Lower leg skin (tissue), 4 donors: ENCODE measurements at regions not wholly inside any gene's neighbourhood (a gene's known extent, or its start where the extent isn't known, plus 50 kb on each side); places are given as distances from the start of the nearest gene placed in this dataset.

ENCODE experiments used
- DNase-seq, 2 donors: peaks; one replicate each; pipeline ENCODE4 v3.0.0-alpha.2; 2019; ENCODE audit warnings: low spot score in 2 of 2
- H3K4me3 ChIP-seq: fragments of 200-600 bp; sonication (generic); 2 replicates; pipeline ENCODE4 v1.5.1; 2017; ENCODE audit warnings: mild to moderate bottlenecking, low read depth; ENCODE audit not compliant: poor library complexity, severe bottlenecking
- POLR2A ChIP-seq, 2 donors: fragments of 450-650 bp; IDR thresholded peaks; one replicate each; pipeline ENCODE4 v1.6.1; 2016 to 2017; ENCODE audit warnings: antibody characterized with exemption in 2 of 2, mild to moderate bottlenecking in 1 of 2, moderate library complexity in 1 of 2
- WGBS, 2 donors: methylation state at CpG; one replicate each; pipeline ENCODE4 v1.1.5; 2018; 5-methylcytosine and 5-hydroxymethylcytosine counted together
- intact Hi-C: fragments of 100-400 bp; cut with DNase I; formaldehyde crosslinking; loops from one replicate; pipeline ENCODE4 v1.15.0; 2023; ENCODE audit warnings: low total_unique reads
- TF ChIP-seq, protein P1 (sequence below), 3 donors: fragments of 450-650 bp; IDR thresholded peaks; one replicate each; pipeline ENCODE4 v1.5.1; 2016; ENCODE audit warnings: antibody characterized with exemption in 3 of 3, mild to moderate bottlenecking in 3 of 3, moderate library complexity in 2 of 3

DNA sequence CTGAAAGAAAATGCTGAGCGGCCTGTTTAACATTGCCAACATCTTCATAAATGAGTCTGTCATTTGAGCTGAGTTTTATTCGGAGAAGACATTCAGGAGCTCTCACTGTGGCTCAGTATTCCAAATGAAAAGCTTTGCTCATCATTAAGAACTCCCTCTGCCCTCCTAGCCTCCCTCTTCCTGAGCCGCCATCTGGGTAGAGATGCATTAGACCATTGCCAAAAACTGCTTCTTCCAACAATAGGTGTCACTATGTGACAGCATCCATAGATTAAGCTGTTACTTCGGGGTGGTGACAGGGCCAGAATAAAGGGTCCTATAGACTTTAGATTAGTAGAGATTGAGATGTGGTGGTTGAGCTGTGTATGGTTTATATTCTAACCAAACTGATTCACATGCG lies 501.4 kb upstream of the NR2F2 start:
- 85 to 88% methylated on average over 5 of the region's 5 CpGs for WGBS, 2 donors
- intact Hi-C loops = no loop called here

DNA sequence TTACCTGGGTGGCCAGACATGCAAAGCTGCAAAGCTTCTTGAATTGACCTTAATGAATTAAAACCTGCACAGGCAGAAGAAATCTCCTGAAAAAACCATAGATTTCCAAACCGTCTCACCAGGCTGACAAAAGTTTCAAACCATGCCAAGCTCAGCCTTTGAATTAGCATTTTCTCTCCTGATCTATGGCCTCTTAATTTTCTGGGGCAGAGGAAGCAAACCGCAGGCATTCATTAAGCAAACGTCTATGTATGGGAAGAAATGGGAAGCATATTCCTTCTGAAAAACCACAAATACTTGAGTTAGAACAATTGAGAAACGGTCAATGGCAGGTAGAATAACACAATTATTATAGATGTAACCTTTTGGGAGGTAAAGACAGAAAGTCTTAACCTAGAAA lies 500.2 kb upstream of the NR2F2 start:
- intact Hi-C loops = no loop called here
- TF ChIP-seq, protein P1, sequence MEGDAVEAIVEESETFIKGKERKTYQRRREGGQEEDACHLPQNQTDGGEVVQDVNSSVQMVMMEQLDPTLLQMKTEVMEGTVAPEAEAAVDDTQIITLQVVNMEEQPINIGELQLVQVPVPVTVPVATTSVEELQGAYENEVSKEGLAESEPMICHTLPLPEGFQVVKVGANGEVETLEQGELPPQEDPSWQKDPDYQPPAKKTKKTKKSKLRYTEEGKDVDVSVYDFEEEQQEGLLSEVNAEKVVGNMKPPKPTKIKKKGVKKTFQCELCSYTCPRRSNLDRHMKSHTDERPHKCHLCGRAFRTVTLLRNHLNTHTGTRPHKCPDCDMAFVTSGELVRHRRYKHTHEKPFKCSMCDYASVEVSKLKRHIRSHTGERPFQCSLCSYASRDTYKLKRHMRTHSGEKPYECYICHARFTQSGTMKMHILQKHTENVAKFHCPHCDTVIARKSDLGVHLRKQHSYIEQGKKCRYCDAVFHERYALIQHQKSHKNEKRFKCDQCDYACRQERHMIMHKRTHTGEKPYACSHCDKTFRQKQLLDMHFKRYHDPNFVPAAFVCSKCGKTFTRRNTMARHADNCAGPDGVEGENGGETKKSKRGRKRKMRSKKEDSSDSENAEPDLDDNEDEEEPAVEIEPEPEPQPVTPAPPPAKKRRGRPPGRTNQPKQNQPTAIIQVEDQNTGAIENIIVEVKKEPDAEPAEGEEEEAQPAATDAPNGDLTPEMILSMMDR (IDR thresholded peaks at IDR 0.05) = no peak
- TF ChIP-seq POLR2A (IDR thresholded peaks at IDR 0.05) = no peak
- no peak for DNase-seq
- 76 to 77% methylated on average over 4 of the region's 4 CpGs for WGBS, 2 donors
- H3K4me3 ChIP-seq = no peak overlapping the region

More for the DNA sequence above, 501.4 kb upstream of the NR2F2 start:
- DNase-seq = no peak
- H3K4me3 ChIP-seq = no peak overlapping the region
- TF ChIP-seq, protein P1 (IDR thresholded peaks at IDR 0.05) = no peak
- TF ChIP-seq POLR2A (IDR thresholded peaks at IDR 0.05) = no peak

DNA sequence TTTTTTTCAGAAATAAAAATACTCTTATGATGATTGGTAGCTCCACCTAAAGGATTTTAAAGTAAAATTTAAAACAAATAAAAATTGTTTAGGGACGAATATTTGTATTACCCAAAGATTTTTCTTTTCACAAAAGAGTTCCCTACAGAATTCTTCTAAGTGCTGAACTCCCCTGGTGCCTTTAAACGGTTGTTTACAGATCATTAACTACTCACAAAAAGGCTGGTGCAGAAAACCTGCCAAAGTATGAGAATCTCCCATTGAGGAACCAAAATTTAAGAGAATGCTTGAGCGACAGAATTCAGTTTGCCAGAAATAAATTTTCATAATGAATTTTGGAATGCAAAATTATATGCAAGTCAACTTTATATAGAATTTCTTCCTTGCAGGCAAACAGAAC lies 497.8 kb upstream of the NR2F2 start:
- no peak overlapping the region for H3K4me3 ChIP-seq
- no peak for TF ChIP-seq POLR2A (IDR thresholded peaks at IDR 0.05)
- TF ChIP-seq, protein P1 (IDR thresholded peaks at IDR 0.05) = no peak
- intact Hi-C loops = no loop called here
- DNase-seq = no peak
- WGBS, 2 donors = 64 to 67% methylated on average over 3 of the region's 3 CpGs

DNA sequence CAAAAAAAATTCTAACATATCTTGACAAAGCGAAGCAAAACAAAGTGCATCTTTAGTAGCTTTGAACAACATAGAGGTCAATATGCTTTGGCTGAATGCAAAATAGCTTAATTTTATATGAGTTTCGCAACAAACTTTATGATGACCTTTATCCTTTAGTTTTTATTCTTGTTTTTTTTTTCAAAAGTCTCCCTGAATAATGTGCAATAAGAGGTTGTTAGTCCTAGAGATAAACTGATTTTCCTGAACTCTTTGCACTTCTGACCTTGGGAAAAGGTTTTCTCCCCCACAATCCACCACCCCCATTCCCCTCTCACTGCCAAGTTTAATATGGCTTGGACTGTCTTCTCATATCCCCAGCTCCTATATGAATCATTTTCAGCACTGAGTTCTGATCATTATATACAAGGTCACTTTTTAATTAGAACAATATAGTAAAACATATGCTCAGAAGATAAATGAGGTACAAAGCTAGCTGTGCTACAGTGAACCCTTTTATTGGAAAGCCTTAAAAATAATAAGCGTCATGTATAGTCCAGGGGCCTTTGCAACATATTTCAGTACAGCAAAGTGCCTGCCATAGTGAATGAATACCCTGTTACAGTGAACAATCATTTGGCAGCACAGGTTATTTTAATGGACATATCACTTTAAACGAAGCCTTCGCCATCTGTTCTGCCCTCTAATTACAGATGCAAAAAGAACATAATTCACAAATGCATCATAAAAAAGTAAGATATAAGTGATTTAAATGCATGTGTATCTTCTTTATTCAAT lies 496.3 kb upstream of the NR2F2 start:
- intact Hi-C loops = no loop called here
- no peak for TF ChIP-seq POLR2A (IDR thresholded peaks at IDR 0.05)
- TF ChIP-seq, protein P1 (IDR thresholded peaks at IDR 0.05) = no peak
- no peak overlapping the region for H3K4me3 ChIP-seq
- WGBS, 2 donors = 86 to 91% methylated on average over 5 of the region's 5 CpGs
- no peak for DNase-seq

DNA sequence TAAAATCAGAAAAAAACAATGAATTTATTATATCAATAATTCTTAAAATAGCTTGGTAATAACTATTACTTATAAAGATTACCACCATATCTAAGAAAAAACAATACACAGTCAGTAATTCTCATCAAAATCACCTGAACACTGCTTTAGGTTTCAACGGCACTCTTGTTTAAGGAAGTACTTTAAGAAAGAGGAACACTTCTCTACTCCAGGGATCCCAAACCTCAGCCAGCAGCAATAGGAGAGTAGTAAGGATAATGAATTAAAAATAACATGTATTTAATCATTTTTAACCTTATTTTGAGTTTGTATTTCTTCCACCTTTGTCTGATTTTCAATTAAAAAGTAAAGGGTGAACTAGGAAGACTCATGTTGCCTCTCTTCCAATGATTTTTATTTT lies 494.0 kb upstream of the NR2F2 start:
- DNase-seq = no peak
- TF ChIP-seq, protein P1 (IDR thresholded peaks at IDR 0.05) = no peak
- intact Hi-C loops = no loop called here
- WGBS, 2 donors = 36 to 73% methylated on average over 1 of the region's 1 CpG
- H3K4me3 ChIP-seq = no peak overlapping the region
